SK-N-MC (cell line): ENCODE measurements at regions not wholly inside any gene's neighbourhood (a gene's known extent, or its start where the extent isn't known, plus 50 kb on each side); places are given as distances from the start of the nearest gene placed in this dataset.
"Not testable (repeated sequence)": the region's sequence is repeated elsewhere in the genome, so short reads cannot be mapped to it uniquely, and the experiment has no call there.

Experiments
- EZH2 ChIP-seq: fragments of 200-600 bp; sonication (generic); IDR thresholded peaks from one replicate; pipeline ENCODE4 v1.6.1; 2017; ENCODE audit warnings: antibody characterized with exemption
- FOXP2 ChIP-seq: optimal IDR thresholded peaks from 2 replicates; pipeline ENCODE3; 2011; ENCODE audit warnings: mild to moderate bottlenecking, moderate library complexity; ENCODE audit not compliant: insufficient read depth; ENCODE audit errors: extremely low read length, control extremely low read depth
- POLR2AphosphoS5 ChIP-seq: IDR thresholded peaks from 2 replicates; pipeline ENCODE4 v1.6.1; 2012; ENCODE audit warnings: mild to moderate bottlenecking, low read depth, low read length, borderline replicate concordance

DNA sequence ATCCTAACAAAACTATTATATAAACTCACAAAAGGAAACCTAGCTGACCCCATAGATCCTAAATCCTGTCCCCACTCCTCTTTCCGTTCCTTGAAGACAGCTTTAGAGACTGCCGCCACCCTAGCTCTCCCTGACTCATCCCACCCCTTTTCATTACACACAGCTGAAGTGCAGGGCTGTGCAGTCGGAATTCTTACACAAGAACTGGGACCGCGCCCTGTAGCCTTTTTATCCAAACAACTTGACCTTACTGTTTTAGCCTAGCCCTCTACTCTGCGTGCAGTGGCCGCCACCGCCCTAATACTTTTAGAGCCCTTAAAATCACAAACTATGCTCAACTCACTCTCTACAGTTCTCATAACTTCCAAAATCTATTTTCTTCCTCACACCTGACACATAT, 264.0 kb downstream of the SMARCA2 start:
- not testable (repeated sequence) for TF ChIP-seq POLR2AphosphoS5, EZH2, FOXP2
